Tibial artery (tissue), 4 donors: ENCODE measurements at regions not wholly inside any gene's neighbourhood (a gene's known extent, or its start where the extent isn't known, plus 50 kb on each side); places are given as distances from the start of the nearest gene placed in this dataset.

Experiments
- DNase-seq, 2 donors: peaks; one replicate each; pipeline ENCODE4 v3.0.0-alpha.2; 2019
- H3K27ac ChIP-seq, 2 donors: fragments of 200-600 bp; sonication (generic) in 1 of 2; 1 replicate in 1 of 2; 2 replicates in 1 of 2; pipeline ENCODE4 v1.5.1; 2018 to 2019; ENCODE audit warnings: mild to moderate bottlenecking in 1 of 2
- H3K27me3 ChIP-seq, 2 donors: fragments of 200-600 bp; sonication (generic) in 1 of 2; one replicate each; pipeline versions ENCODE4 v1.5.1 to v1.6.0; 2016 to 2019
- H3K36me3 ChIP-seq, 3 donors: fragments of 200-600 bp; sonication (generic) in 2 of 3; one replicate each; pipeline ENCODE4 v1.5.1; 2016 to 2019; ENCODE audit warnings: mild to moderate bottlenecking in 2 of 3
- H3K4me1 ChIP-seq, 4 donors: fragments of 200-600 bp; sonication (generic) in 2 of 4; 1 replicate in 3 of 4; 2 replicates in 1 of 4; pipeline ENCODE4 v1.5.1; 2016 to 2019
- H3K4me3 ChIP-seq, 2 donors: fragments of 200-600 bp; sonication (generic) in 1 of 2; 1 replicate in 1 of 2; 2 replicates in 1 of 2; pipeline ENCODE4 v1.5.1; 2018 to 2019; ENCODE audit warnings: mild to moderate bottlenecking in 2 of 2
- H3K9me3 ChIP-seq, 3 donors: fragments of 200-600 bp; sonication (generic) in 1 of 3; one replicate each; pipeline ENCODE4 v1.5.1; 2016 to 2019
- CTCF ChIP-seq, 2 experiments: fragments of 200-600 bp in 1 of 2; fragments of 450-650 bp in 1 of 2; IDR thresholded peaks; one replicate each; pipeline ENCODE4 v1.5.1; 2017 to 2019; ENCODE audit warnings: antibody characterized with exemption in 2 of 2, mild to moderate bottlenecking in 1 of 2, moderate library complexity in 1 of 2
- intact Hi-C: fragments of 100-400 bp; cut with DNase I; formaldehyde crosslinking; loops from one replicate; pipeline ENCODE4 v1.15.0; 2023; ENCODE audit warnings: low total_unique reads

- H3K27me3 ChIP-seq, result no peaks in the 10 kb centered on the region
- H3K9me3 ChIP-seq, result no peaks in the 10 kb centered on the region
- no peak for TF ChIP-seq CTCF (IDR thresholded peaks at IDR 0.05)
- no peak overlapping the region for H3K27ac ChIP-seq
- no peaks in the 10 kb centered on the region for H3K36me3 ChIP-seq
- H3K4me3 ChIP-seq, result no peak overlapping the region
- intact Hi-C loops, result no loop called here
- no peak for DNase-seq
- H3K4me1 ChIP-seq, result no peaks in the 10 kb centered on the region
These were observed 392.4 kb downstream of the QKI start for GRCh38 chr6:163806755-163807499.

GRCh38 chr6:163804991-163805390 lies 390.5 kb downstream of the QKI start:
- no peak for DNase-seq
- intact Hi-C loops, result no loop called here
- no peaks in the 10 kb centered on the region for H3K9me3 ChIP-seq
- TF ChIP-seq CTCF (IDR thresholded peaks at IDR 0.05), result no peak
- no peaks in the 10 kb centered on the region for H3K27me3 ChIP-seq
- no peak overlapping the region for H3K27ac ChIP-seq
- no peaks in the 10 kb centered on the region for H3K4me1 ChIP-seq
- no peaks in the 10 kb centered on the region for H3K36me3 ChIP-seq
- H3K4me3 ChIP-seq, result no peak overlapping the region

GRCh38 chr6:163802267-163802666 lies 387.7 kb downstream of the QKI start:
- H3K4me1 ChIP-seq, result no peaks in the 10 kb centered on the region
- H3K36me3 ChIP-seq, result no peaks in the 10 kb centered on the region
- H3K4me3 ChIP-seq, result no peak overlapping the region
- no peak for DNase-seq
- no peaks in the 10 kb centered on the region for H3K9me3 ChIP-seq
- no peaks in the 10 kb centered on the region for H3K27me3 ChIP-seq
- no peak for TF ChIP-seq CTCF (IDR thresholded peaks at IDR 0.05)
- no peak overlapping the region for H3K27ac ChIP-seq
- intact Hi-C loops, result no loop called here

- no peak for DNase-seq
- H3K27ac ChIP-seq, result no peak overlapping the region
- H3K27me3 ChIP-seq, result no peaks in the 10 kb centered on the region
- H3K4me1 ChIP-seq, result no peaks in the 10 kb centered on the region
- no peaks in the 10 kb centered on the region for H3K36me3 ChIP-seq
- no peaks in the 10 kb centered on the region for H3K9me3 ChIP-seq
- intact Hi-C loops, result no loop called here
- H3K4me3 ChIP-seq, result no peak overlapping the region
- TF ChIP-seq CTCF (IDR thresholded peaks at IDR 0.05), result no peak
These were observed 382.9 kb downstream of the QKI start for GRCh38 chr6:163797296-163797845.

GRCh38 chr6:163793011-163793983 lies 378.8 kb downstream of the QKI start:
- Histone ChIP-seq H3K27ac (no peak overlapping the region), H3K27me3 (no peaks in the 10 kb centered on the region), H3K36me3 (no peaks in the 10 kb centered on the region), H3K4me3 (no peak overlapping the region), H3K4me1 (no peaks in the 10 kb centered on the region), H3K9me3 (no peaks in the 10 kb centered on the region)
- TF ChIP-seq CTCF (IDR thresholded peaks at IDR 0.05), result no peak
- DNase-seq, result no peak
- intact Hi-C loops, result no loop called here
